Vagina (tissue), 2 donors: ENCODE measurements at regions not wholly inside any gene's neighbourhood (a gene's known extent, or its start where the extent isn't known, plus 50 kb on each side); places are given as distances from the start of the nearest gene placed in this dataset.

Experiments used
- DNase-seq, 2 donors: peaks; one replicate each; pipeline ENCODE4 v3.0.0-alpha.2; 2017; ENCODE audit errors: extremely low spot score in 2 of 2
- H3K27ac ChIP-seq: fragments of 200-600 bp; sonication (generic); one replicate; pipeline ENCODE4 v1.5.1; 2019
- H3K27me3 ChIP-seq: fragments of 200-600 bp; sonication (generic); one replicate; pipeline ENCODE4 v1.5.1; 2019
- H3K36me3 ChIP-seq, 2 donors: fragments of 200-600 bp; sonication (generic); one replicate each; pipeline ENCODE4 v1.5.1; 2017 to 2019
- H3K4me1 ChIP-seq: fragments of 200-600 bp; sonication (generic); one replicate; pipeline ENCODE4 v1.5.1; 2019
- H3K4me3 ChIP-seq, 2 donors: fragments of 200-600 bp; sonication (generic); 1 replicate in 1 of 2; 2 replicates in 1 of 2; pipeline ENCODE4 v1.5.1; 2016 to 2019
- H3K9me3 ChIP-seq: fragments of 200-600 bp; sonication (generic); one replicate; pipeline ENCODE4 v1.5.1; 2019
- CTCF ChIP-seq, 3 experiments: fragments of 450-650 bp in 2 of 3; fragments of 200-600 bp in 1 of 3; sonication (generic) in 1 of 3; IDR thresholded peaks; one replicate each; pipeline ENCODE4 v1.5.1; 2017 to 2019; ENCODE audit warnings: antibody characterized with exemption in 3 of 3, mild to moderate bottlenecking in 2 of 3, moderate library complexity in 2 of 3
- POLR2A ChIP-seq, 2 donors: fragments of 450-650 bp; IDR thresholded peaks; one replicate each; pipeline ENCODE4 v1.6.1; 2017; ENCODE audit warnings: antibody characterized with exemption in 2 of 2, mild to moderate bottlenecking in 2 of 2, moderate library complexity in 2 of 2
- POLR2AphosphoS5 ChIP-seq, 2 donors: sonication (generic); formaldehyde crosslinking; IDR thresholded peaks; one replicate each; pipeline ENCODE4 v1.9.0; 2017; ENCODE audit warnings: antibody characterized with exemption in 2 of 2, mild to moderate bottlenecking in 2 of 2, low read depth in 1 of 2; ENCODE audit not compliant: insufficient read depth in 1 of 2
- intact Hi-C: fragments of 100-400 bp; cut with DNase I; formaldehyde crosslinking; loops from one replicate; pipeline ENCODE4 v1.15.1; 2023

GRCh38 chr12:98110536-98110935 is 404.9 kb upstream of the TMPO start:
- Histone ChIP-seq H3K27me3 (no peaks in the 10 kb centered on the region), H3K4me1 (peaks cover 4% of the 10 kb centered on the region), H3K36me3 (no peaks in the 10 kb centered on the region), H3K27ac (no peak overlapping the region), H3K9me3 (no peaks in the 10 kb centered on the region), H3K4me3 (no peak overlapping the region)
- no peak for DNase-seq
- intact Hi-C loops: no loop called here
- TF ChIP-seq CTCF (IDR thresholded peaks at IDR 0.05): no peak
- no peak for TF ChIP-seq POLR2AphosphoS5 (IDR thresholded peaks at IDR 0.05; ENCODE audit: insufficient read depth in 1 of 2, low read depth in 1 of 2)
- TF ChIP-seq POLR2A (IDR thresholded peaks at IDR 0.05): no peak

- TF ChIP-seq POLR2A (IDR thresholded peaks at IDR 0.05) (no peak), CTCF (IDR thresholded peaks at IDR 0.05) (no peak), POLR2AphosphoS5 (IDR thresholded peaks at IDR 0.05; ENCODE audit: insufficient read depth in 1 of 2, low read depth in 1 of 2) (no peak)
- no peaks in the 10 kb centered on the region for H3K27me3 ChIP-seq
- intact Hi-C loops: no loop called here
- DNase-seq: no peak
- H3K27ac ChIP-seq: no peak overlapping the region
- no peak overlapping the region for H3K4me3 ChIP-seq
- H3K36me3 ChIP-seq: no peaks in the 10 kb centered on the region
- H3K4me1 ChIP-seq: peaks cover 4% of the 10 kb centered on the region
- H3K9me3 ChIP-seq: no peaks in the 10 kb centered on the region
These were observed 401.8 kb upstream of the TMPO start for GRCh38 chr12:98113548-98113947.

GRCh38 chr12:98121963-98122362 is 393.4 kb upstream of the TMPO start:
- Histone ChIP-seq H3K4me3 (no peak overlapping the region), H3K4me1 (peaks cover 5% of the 10 kb centered on the region), H3K27me3 (no peaks in the 10 kb centered on the region), H3K9me3 (no peaks in the 10 kb centered on the region), H3K27ac (no peak overlapping the region), H3K36me3 (no peaks in the 10 kb centered on the region)
- intact Hi-C loops: no loop called here
- TF ChIP-seq POLR2A (IDR thresholded peaks at IDR 0.05) (no peak), POLR2AphosphoS5 (IDR thresholded peaks at IDR 0.05; ENCODE audit: insufficient read depth in 1 of 2, low read depth in 1 of 2) (no peak), CTCF (IDR thresholded peaks at IDR 0.05) (no peak)
- no peak for DNase-seq

- no peak for DNase-seq
- no peak overlapping the region for H3K27ac ChIP-seq
- peaks cover 13% of the 10 kb centered on the region for H3K4me1 ChIP-seq
- no peaks in the 10 kb centered on the region for H3K9me3 ChIP-seq
- no peaks in the 10 kb centered on the region for H3K27me3 ChIP-seq
- H3K4me3 ChIP-seq: no peak overlapping the region
- intact Hi-C loops: no loop called here
- H3K36me3 ChIP-seq: no peaks in the 10 kb centered on the region
- TF ChIP-seq POLR2AphosphoS5 (IDR thresholded peaks at IDR 0.05; ENCODE audit: insufficient read depth in 1 of 2, low read depth in 1 of 2) (no peak), POLR2A (IDR thresholded peaks at IDR 0.05) (no peak), CTCF (IDR thresholded peaks at IDR 0.05) (no peak)
These were observed 392.3 kb upstream of the TMPO start for GRCh38 chr12:98123021-98123461.

- no peak for DNase-seq
These were observed 388.6 kb upstream of the TMPO start for GRCh38 chr12:98126637-98127335.

More at GRCh38 chr12:98126637-98127335, 388.6 kb upstream of the TMPO start:
- Histone ChIP-seq H3K27ac (no peak overlapping the region), H3K9me3 (no peaks in the 10 kb centered on the region), H3K4me3 (no peak overlapping the region), H3K36me3 (no peaks in the 10 kb centered on the region), H3K4me1 (peaks cover 13% of the 10 kb centered on the region), H3K27me3 (no peaks in the 10 kb centered on the region)
- intact Hi-C loops: no loop called here
- no peak for TF ChIP-seq POLR2AphosphoS5 (IDR thresholded peaks at IDR 0.05; ENCODE audit: insufficient read depth in 1 of 2, low read depth in 1 of 2)
